ENCODE measurements at regions not wholly inside any gene's neighbourhood (a gene's known extent, or its start where the extent isn't known, plus 50 kb on each side); places are given as distances from the start of the nearest gene placed in this dataset.

GRCh38 chr3:181929501-181929900, 217.8 kb downstream of the SOX2 start:
- Histone ChIP-seq H3K9me2 (no peaks in the 10 kb centered on the region), H3K27ac (ENCODE audit: low read depth in 2 of 2, low read length in 1 of 2) (no peak overlapping the region), H3F3A (replicated peaks; ENCODE audit: insufficient read depth) (no peaks in the 10 kb centered on the region), H3K79me2 (ENCODE audit: insufficient read depth) (no peaks in the 10 kb centered on the region), H3K4me1 (ENCODE audit: control insufficient read depth in 1 of 2, insufficient read depth in 2 of 2, low read depth in 1 of 2, low read length in 1 of 2) (no peaks in the 10 kb centered on the region), H3K9ac (no peak overlapping the region), H3K4me2 (no peak overlapping the region), H3K4me3 (ENCODE audit: low read depth in 2 of 2, low read length in 1 of 2) (no peak overlapping the region), H3K36me3 (replicated peaks in 1 of 2; ENCODE audit: control insufficient read depth in 1 of 2, insufficient read depth in 2 of 2, low read length in 1 of 2) (no peaks in the 10 kb centered on the region), H2AFZ (ENCODE audit: low read depth) (no peak overlapping the region), H4K20me1 (ENCODE audit: insufficient read depth) (no peaks in the 10 kb centered on the region), H3K9me3 (no peaks in the 10 kb centered on the region), H3K27me3 (ENCODE audit: insufficient read depth) (no peaks in the 10 kb centered on the region)
- CTCF ChIA-PET: no interaction called here
- DNase-seq: no peak
- POLR2A ChIA-PET: no interaction called here
- WGBS (ENCODE audit: low lambda C conversion rate): 64% methylated on average over 5 of the region's 5 CpGs
- no peak for TF ChIP-seq MEF2A (IDR thresholded peaks at IDR 0.05; ENCODE audit: borderline replicate concordance, low read depth)

- Histone ChIP-seq H3K4me1 (ENCODE audit: control insufficient read depth in 1 of 2, insufficient read depth in 2 of 2, low read depth in 1 of 2, low read length in 1 of 2) (no peaks in the 10 kb centered on the region), H3K79me2 (ENCODE audit: insufficient read depth) (no peaks in the 10 kb centered on the region), H3K4me3 (ENCODE audit: low read depth in 2 of 2, low read length in 1 of 2) (no peak overlapping the region), H3K9me2 (no peaks in the 10 kb centered on the region), H3K27me3 (ENCODE audit: insufficient read depth) (no peaks in the 10 kb centered on the region), H2AFZ (ENCODE audit: low read depth) (no peak overlapping the region), H4K20me1 (ENCODE audit: insufficient read depth) (no peaks in the 10 kb centered on the region), H3F3A (replicated peaks; ENCODE audit: insufficient read depth) (no peaks in the 10 kb centered on the region), H3K36me3 (replicated peaks in 1 of 2; ENCODE audit: control insufficient read depth in 1 of 2, insufficient read depth in 2 of 2, low read length in 1 of 2) (no peaks in the 10 kb centered on the region), H3K4me2 (no peak overlapping the region), H3K9me3 (no peaks in the 10 kb centered on the region), H3K9ac (no peak overlapping the region), H3K27ac (ENCODE audit: low read depth in 2 of 2, low read length in 1 of 2) (no peak overlapping the region)
- CTCF ChIA-PET: no interaction called here
- 47% methylated on average over 4 of the region's 4 CpGs for WGBS (ENCODE audit: low lambda C conversion rate)
- no peak for DNase-seq
- no peak for TF ChIP-seq NRF1 (IDR thresholded peaks at IDR 0.05; ENCODE audit: low read depth, low read length)
- POLR2A ChIA-PET: no interaction called here
Measured at GRCh38 chr3:181930105-181930504, 218.4 kb downstream of the SOX2 start.

- no peak for DNase-seq
- CTCF ChIA-PET: interaction anchor here (1.0 kb wide), 1 partner anchor 11 kb away, joined by 3 read pairs; no protein-coding TSS in a partner anchor
- no peak for TF ChIP-seq MAX (IDR thresholded peaks at IDR 0.05; ENCODE audit: low read depth)
- H3K36me3 ChIP-seq (replicated peaks in 1 of 2; ENCODE audit: control insufficient read depth in 1 of 2, insufficient read depth in 2 of 2, low read length in 1 of 2): no peaks in the 10 kb centered on the region
- WGBS (ENCODE audit: low lambda C conversion rate): 68% methylated on average over 4 of the region's 4 CpGs
- H3K27me3 ChIP-seq (ENCODE audit: insufficient read depth): no peaks in the 10 kb centered on the region
- no peaks in the 10 kb centered on the region for H3F3A ChIP-seq (replicated peaks; ENCODE audit: insufficient read depth)
- H3K27ac ChIP-seq (ENCODE audit: low read depth in 2 of 2, low read length in 1 of 2): no peak overlapping the region
- H3K4me1 ChIP-seq (ENCODE audit: control insufficient read depth in 1 of 2, insufficient read depth in 2 of 2, low read depth in 1 of 2, low read length in 1 of 2): no peaks in the 10 kb centered on the region
- H3K9me3 ChIP-seq: no peaks in the 10 kb centered on the region
- no peak overlapping the region for H2AFZ ChIP-seq (ENCODE audit: low read depth)
- no peak overlapping the region for H3K4me3 ChIP-seq (ENCODE audit: low read depth in 2 of 2, low read length in 1 of 2)
- no peaks in the 10 kb centered on the region for H4K20me1 ChIP-seq (ENCODE audit: insufficient read depth)
- H3K4me2 ChIP-seq: no peak overlapping the region
- no peak overlapping the region for H3K9ac ChIP-seq
- no peaks in the 10 kb centered on the region for H3K79me2 ChIP-seq (ENCODE audit: insufficient read depth)
- POLR2A ChIA-PET: no interaction called here
- H3K9me2 ChIP-seq: no peaks in the 10 kb centered on the region
Measured at GRCh38 chr3:181932039-181932438, 220.3 kb downstream of the SOX2 start.

GRCh38 chr3:181933052-181933618, 221.4 kb downstream of the SOX2 start:
- Histone ChIP-seq H3K4me3 (ENCODE audit: low read depth in 2 of 2, low read length in 1 of 2) (no peak overlapping the region), H3K9me3 (no peaks in the 10 kb centered on the region), H3K9me2 (no peaks in the 10 kb centered on the region), H2AFZ (ENCODE audit: low read depth) (no peak overlapping the region), H3K36me3 (replicated peaks in 1 of 2; ENCODE audit: control insufficient read depth in 1 of 2, insufficient read depth in 2 of 2, low read length in 1 of 2) (no peaks in the 10 kb centered on the region), H3K4me1 (ENCODE audit: control insufficient read depth in 1 of 2, insufficient read depth in 2 of 2, low read depth in 1 of 2, low read length in 1 of 2) (no peaks in the 10 kb centered on the region), H3K4me2 (no peak overlapping the region), H3F3A (replicated peaks; ENCODE audit: insufficient read depth) (no peaks in the 10 kb centered on the region), H4K20me1 (ENCODE audit: insufficient read depth) (no peaks in the 10 kb centered on the region), H3K9ac (no peak overlapping the region), H3K27ac (ENCODE audit: low read depth in 2 of 2, low read length in 1 of 2) (no peak overlapping the region), H3K27me3 (ENCODE audit: insufficient read depth) (no peaks in the 10 kb centered on the region), H3K79me2 (ENCODE audit: insufficient read depth) (no peaks in the 10 kb centered on the region)
- ChIA-PET POLR2A (no interaction called here), CTCF (interaction anchor here (1.0 kb wide), 1 partner anchor 12 kb away, joined by 3 read pairs; no protein-coding TSS in a partner anchor)
- no peak for TF ChIP-seq EP300 (IDR thresholded peaks at IDR 0.05; ENCODE audit: borderline replicate concordance in 1 of 2, low read depth in 1 of 2, low read length in 1 of 2)
- TF ChIP-seq FOSL2 (IDR thresholded peaks at IDR 0.05; ENCODE audit: borderline replicate concordance, low read depth): no peak
- no peak for TF ChIP-seq EZH2phosphoT487 (IDR thresholded peaks at IDR 0.05; ENCODE audit: borderline replicate concordance, low read depth)
- no peak for TF ChIP-seq NFIC (IDR thresholded peaks at IDR 0.05; ENCODE audit: borderline replicate concordance)
- no peak for TF ChIP-seq TCF12 (IDR thresholded peaks at IDR 0.05)
- no peak for DNase-seq
- WGBS (ENCODE audit: low lambda C conversion rate): 84% methylated on average over 4 of the region's 4 CpGs

All from SK-N-SH (cell line).